ENCODE measurements at regions not wholly inside any gene's neighbourhood (a gene's known extent, or its start where the extent isn't known, plus 50 kb on each side); places are given as distances from the start of the nearest gene placed in this dataset.

- intact Hi-C loops (cut with DNase I; ENCODE audit: low total_unique reads): no loop called here
- Histone ChIP-seq H3K4me1 (no peaks in the 10 kb centered on the region), H3K4me3 (no peak overlapping the region), H3K27ac (no peak overlapping the region), H3K9me3 (no peaks in the 10 kb centered on the region), H3K36me3 (no peaks in the 10 kb centered on the region), H3K27me3 (no peaks in the 10 kb centered on the region)
- TF ChIP-seq CTCF (IDR thresholded peaks at IDR 0.05): no peak
- no peak for DNase-seq
These were observed 175.7 kb downstream of the AXIN2 start for GRCh38 chr17:65385726-65386125.

- Histone ChIP-seq H3K36me3 (no peaks in the 10 kb centered on the region), H3K4me1 (no peaks in the 10 kb centered on the region), H3K27me3 (no peaks in the 10 kb centered on the region), H3K27ac (no peak overlapping the region), H3K4me3 (no peak overlapping the region), H3K9me3 (no peaks in the 10 kb centered on the region)
- intact Hi-C loops (cut with DNase I; ENCODE audit: low total_unique reads): no loop called here
- DNase-seq: no peak
- no peak for TF ChIP-seq CTCF (IDR thresholded peaks at IDR 0.05)
These were observed 176.4 kb downstream of the AXIN2 start for GRCh38 chr17:65385071-65385470.

- Histone ChIP-seq H3K4me1 (no peaks in the 10 kb centered on the region), H3K4me3 (no peak overlapping the region), H3K27me3 (no peaks in the 10 kb centered on the region), H3K27ac (no peak overlapping the region), H3K9me3 (no peaks in the 10 kb centered on the region), H3K36me3 (no peaks in the 10 kb centered on the region)
- intact Hi-C loops (cut with DNase I; ENCODE audit: low total_unique reads): no loop called here
- TF ChIP-seq CTCF (IDR thresholded peaks at IDR 0.05): no peak
- DNase-seq: no peak
These were observed 180.3 kb downstream of the AXIN2 start for GRCh38 chr17:65381152-65381551.

- DNase-seq: no peak
- Histone ChIP-seq H3K9me3 (no peaks in the 10 kb centered on the region), H3K27ac (no peak overlapping the region), H3K27me3 (peaks cover 0 to 21% of the 10 kb centered on the region in 2 donors), H3K4me1 (no peaks in the 10 kb centered on the region), H3K4me3 (no peak overlapping the region), H3K36me3 (no peaks in the 10 kb centered on the region)
- intact Hi-C loops (cut with DNase I; ENCODE audit: low total_unique reads): loop anchor here (5.0 kb wide), 1 partner anchor 1827 kb away; no protein-coding TSS in a partner anchor
- TF ChIP-seq CTCF (IDR thresholded peaks at IDR 0.05): no peak
These were observed 186.5 kb downstream of the AXIN2 start for GRCh38 chr17:65374966-65375365.

GRCh38 chr17:65371702-65372101, 189.7 kb downstream of the AXIN2 start:
- intact Hi-C loops (cut with DNase I; ENCODE audit: low total_unique reads): no loop called here
- no peak for TF ChIP-seq CTCF (IDR thresholded peaks at IDR 0.05)
- H3K27me3 ChIP-seq: peaks cover 0 to 22% of the 10 kb centered on the region in 2 donors
- H3K36me3 ChIP-seq: no peaks in the 10 kb centered on the region
- DNase-seq: no peak
- no peak overlapping the region for H3K27ac ChIP-seq
- no peaks in the 10 kb centered on the region for H3K4me1 ChIP-seq
- no peak overlapping the region for H3K4me3 ChIP-seq
- no peaks in the 10 kb centered on the region for H3K9me3 ChIP-seq

- no peak overlapping the region for H3K27ac ChIP-seq
- no peaks in the 10 kb centered on the region for H3K9me3 ChIP-seq
- peaks cover 0 to 22% of the 10 kb centered on the region in 2 donors for H3K27me3 ChIP-seq
- no peak overlapping the region for H3K4me3 ChIP-seq
- intact Hi-C loops (cut with DNase I; ENCODE audit: low total_unique reads): no loop called here
- TF ChIP-seq CTCF (IDR thresholded peaks at IDR 0.05): no peak
- H3K36me3 ChIP-seq: no peaks in the 10 kb centered on the region
- H3K4me1 ChIP-seq: no peaks in the 10 kb centered on the region
- no peak for DNase-seq
These were observed 190.7 kb downstream of the AXIN2 start for GRCh38 chr17:65370669-65371131.
